Left renal cortex interstitium (tissue), 4 donors: ENCODE measurements at regions not wholly inside any gene's neighbourhood (a gene's known extent, or its start where the extent isn't known, plus 50 kb on each side); places are given as distances from the start of the nearest gene placed in this dataset.

Experiments
- DNase-seq, 4 donors: peaks; one replicate each; pipeline ENCODE4 v3.0.0-alpha.2; 2013; ENCODE audit warnings: low read depth in 4 of 4, low spot score in 2 of 4, missing footprints in 1 of 4

- DNase-seq = no peak
Measured at GRCh38 chr5:98694902-98695301, 78.6 kb upstream of the RGMB start.

GRCh38 chr5:98698359-98698758 lies 75.1 kb upstream of the RGMB start:
- no peak for DNase-seq

GRCh38 chr5:98700730-98701129 lies 72.7 kb upstream of the RGMB start:
- DNase-seq = no peak

GRCh38 chr5:98705841-98706240 lies 67.6 kb upstream of the RGMB start:
- DNase-seq = no peak

- DNase-seq = no peak
Measured at GRCh38 chr5:98709681-98710080, 63.8 kb upstream of the RGMB start.

GRCh38 chr5:98713027-98713426 lies 60.4 kb upstream of the RGMB start:
- DNase-seq = no peak

GRCh38 chr5:98713856-98714255 lies 59.6 kb upstream of the RGMB start:
- DNase-seq = no peak

- DNase-seq = no peak
Measured at GRCh38 chr5:98714710-98715288, 58.7 kb upstream of the RGMB start.

GRCh38 chr5:98721231-98721928 lies 52.1 kb upstream of the RGMB start:
- no peak for DNase-seq

- DNase-seq = no peak
Measured at GRCh38 chr5:98722188-98722587, 51.3 kb upstream of the RGMB start.

- DNase-seq = no peak
Measured at GRCh38 chr5:98723061-98723460, 50.4 kb upstream of the RGMB start.
